ENCODE measurements at regions not wholly inside any gene's neighbourhood (a gene's known extent, or its start where the extent isn't known, plus 50 kb on each side); places are given as distances from the start of the nearest gene placed in this dataset.

DNA sequence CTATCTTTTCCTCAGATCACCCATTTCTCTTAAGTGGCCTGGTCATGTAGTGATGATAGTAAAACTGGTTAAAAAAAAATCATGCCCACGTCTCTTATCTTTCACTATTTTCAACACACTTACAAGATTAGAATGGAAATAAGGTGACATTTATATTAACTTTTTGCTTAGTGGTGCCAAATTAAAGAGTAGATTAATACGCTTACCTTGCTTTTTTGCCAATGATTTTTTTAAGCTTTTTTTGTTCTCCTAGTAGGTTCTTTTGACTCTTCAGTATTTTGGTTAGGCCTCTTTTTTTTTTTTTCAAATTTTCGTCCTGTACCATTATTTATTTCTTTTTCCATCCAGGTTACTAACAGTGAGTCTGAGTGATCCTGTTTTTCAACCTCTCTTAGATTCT lies 147.9 kb downstream of the PTCSC3 start:
- H3K27me3 ChIP-seq (ENCODE audit: insufficient read depth, low read length) = no peaks in the 10 kb centered on the region
- H3K9me3 ChIP-seq (ENCODE audit: insufficient read depth, low read depth, low read length) = no peaks in the 10 kb centered on the region
- no peak overlapping the region for H3K27ac ChIP-seq (ENCODE audit: low read depth, low read length)
- no peak overlapping the region for H3K4me3 ChIP-seq (ENCODE audit: low read length)
- H3K36me3 ChIP-seq (ENCODE audit: insufficient read depth, low read length) = no peaks in the 10 kb centered on the region
- WGBS = 86% methylated on average over 2 of the region's 3 CpGs
- no peak overlapping the region for H3K9ac ChIP-seq (ENCODE audit: low read depth, low read length)
- no peaks in the 10 kb centered on the region for H3K4me1 ChIP-seq (ENCODE audit: insufficient read depth, low read length)

DNA sequence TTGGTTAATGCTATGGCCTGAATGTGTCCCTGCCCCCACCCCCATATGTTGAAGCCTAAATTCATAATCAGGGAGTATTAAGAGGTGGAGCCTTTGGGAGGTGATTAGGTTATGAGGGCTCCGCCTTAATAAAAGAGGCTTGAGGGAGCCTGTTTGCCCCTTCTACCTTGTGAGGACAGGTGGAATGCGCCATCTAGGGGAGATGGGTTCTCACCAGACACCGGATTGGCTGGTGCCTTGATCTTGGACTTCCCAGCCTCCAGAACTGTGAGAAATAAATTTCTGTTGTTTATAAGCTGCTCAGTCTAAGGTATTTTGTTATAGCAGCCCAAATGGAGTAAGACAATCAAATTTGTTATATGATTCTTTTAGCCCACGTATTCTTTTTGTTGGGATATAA lies 148.3 kb downstream of the PTCSC3 start:
- no peaks in the 10 kb centered on the region for H3K4me1 ChIP-seq (ENCODE audit: insufficient read depth, low read length)
- no peak overlapping the region for H3K9ac ChIP-seq (ENCODE audit: low read depth, low read length)
- H3K27ac ChIP-seq (ENCODE audit: low read depth, low read length) = no peak overlapping the region
- WGBS = 89% methylated on average over 4 of the region's 4 CpGs
- no peaks in the 10 kb centered on the region for H3K27me3 ChIP-seq (ENCODE audit: insufficient read depth, low read length)
- H3K4me3 ChIP-seq (ENCODE audit: low read length) = no peak overlapping the region
- H3K9me3 ChIP-seq (ENCODE audit: insufficient read depth, low read depth, low read length) = no peaks in the 10 kb centered on the region
- no peaks in the 10 kb centered on the region for H3K36me3 ChIP-seq (ENCODE audit: insufficient read depth, low read length)

DNA sequence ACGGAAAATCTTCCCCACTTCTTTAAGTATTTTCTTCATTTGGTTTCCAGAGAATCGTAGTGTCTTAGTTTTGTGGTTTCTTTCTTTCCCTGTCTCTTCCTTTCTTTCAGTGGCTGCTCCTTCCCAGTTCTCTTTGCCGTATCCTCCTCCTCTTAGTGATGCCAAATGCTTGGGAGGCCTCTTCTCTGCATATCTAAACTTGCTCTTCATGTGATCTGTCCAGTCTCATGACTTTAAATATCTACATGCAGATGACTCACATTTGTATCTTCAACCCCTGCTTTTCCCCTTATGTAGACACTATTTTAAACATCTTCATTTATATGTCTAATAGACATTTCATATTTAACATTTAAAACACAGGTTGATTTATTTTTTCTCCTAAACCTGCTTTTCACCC lies 149.2 kb downstream of the PTCSC3 start:
- Histone ChIP-seq H3K9ac (ENCODE audit: low read depth, low read length) (no peak overlapping the region), H3K27ac (ENCODE audit: low read depth, low read length) (no peak overlapping the region), H3K27me3 (ENCODE audit: insufficient read depth, low read length) (no peaks in the 10 kb centered on the region), H3K4me1 (ENCODE audit: insufficient read depth, low read length) (no peaks in the 10 kb centered on the region), H3K9me3 (ENCODE audit: insufficient read depth, low read depth, low read length) (no peaks in the 10 kb centered on the region), H3K4me3 (ENCODE audit: low read length) (no peak overlapping the region), H3K36me3 (ENCODE audit: insufficient read depth, low read length) (no peaks in the 10 kb centered on the region)
- WGBS = 95% methylated on average over 3 of the region's 3 CpGs

DNA sequence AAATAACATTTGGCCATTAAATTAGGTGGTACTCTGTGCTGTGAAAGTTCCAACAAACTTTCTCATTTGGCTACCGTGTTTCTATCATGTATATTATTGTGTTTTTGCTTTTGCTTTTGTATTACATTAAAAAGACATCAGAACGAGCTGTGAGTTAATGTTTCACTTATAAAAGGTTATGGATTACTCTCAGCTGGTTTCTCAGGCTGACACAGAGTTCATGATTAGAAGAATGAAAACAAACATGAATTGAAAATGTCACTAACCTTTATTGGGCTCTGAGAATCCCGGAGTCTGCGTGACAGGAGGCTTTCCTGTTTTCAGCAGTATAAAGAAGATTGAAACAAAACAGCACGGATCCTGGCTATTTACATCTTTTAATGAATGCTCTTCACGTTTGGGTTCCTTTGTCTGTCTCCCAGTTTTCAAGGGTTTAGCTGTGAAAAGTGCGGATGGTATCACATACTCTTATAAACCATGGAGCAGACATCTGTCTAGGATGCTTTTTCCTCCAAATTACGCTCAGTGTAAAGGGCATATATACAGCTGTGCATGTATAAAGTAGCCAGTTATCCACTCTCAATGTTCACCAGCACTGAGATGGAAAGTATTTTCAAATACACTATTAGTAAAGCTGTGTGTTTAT lies 153.6 kb downstream of the PTCSC3 start:
- Histone ChIP-seq H3K9ac (ENCODE audit: low read depth, low read length) (no peak overlapping the region), H3K4me3 (ENCODE audit: low read length) (no peak overlapping the region), H3K36me3 (ENCODE audit: insufficient read depth, low read length) (no peaks in the 10 kb centered on the region), H3K27me3 (ENCODE audit: insufficient read depth, low read length) (peaks cover 3% of the 10 kb centered on the region; the same call in 1 of the 2 replicates), H3K4me1 (ENCODE audit: insufficient read depth, low read length) (no peaks in the 10 kb centered on the region; the same call in 1 of the 2 replicates), H3K9me3 (ENCODE audit: insufficient read depth, low read depth, low read length) (no peaks in the 10 kb centered on the region), H3K27ac (ENCODE audit: low read depth, low read length) (no peak overlapping the region)
- WGBS = 80% methylated on average over 6 of the region's 8 CpGs

DNA sequence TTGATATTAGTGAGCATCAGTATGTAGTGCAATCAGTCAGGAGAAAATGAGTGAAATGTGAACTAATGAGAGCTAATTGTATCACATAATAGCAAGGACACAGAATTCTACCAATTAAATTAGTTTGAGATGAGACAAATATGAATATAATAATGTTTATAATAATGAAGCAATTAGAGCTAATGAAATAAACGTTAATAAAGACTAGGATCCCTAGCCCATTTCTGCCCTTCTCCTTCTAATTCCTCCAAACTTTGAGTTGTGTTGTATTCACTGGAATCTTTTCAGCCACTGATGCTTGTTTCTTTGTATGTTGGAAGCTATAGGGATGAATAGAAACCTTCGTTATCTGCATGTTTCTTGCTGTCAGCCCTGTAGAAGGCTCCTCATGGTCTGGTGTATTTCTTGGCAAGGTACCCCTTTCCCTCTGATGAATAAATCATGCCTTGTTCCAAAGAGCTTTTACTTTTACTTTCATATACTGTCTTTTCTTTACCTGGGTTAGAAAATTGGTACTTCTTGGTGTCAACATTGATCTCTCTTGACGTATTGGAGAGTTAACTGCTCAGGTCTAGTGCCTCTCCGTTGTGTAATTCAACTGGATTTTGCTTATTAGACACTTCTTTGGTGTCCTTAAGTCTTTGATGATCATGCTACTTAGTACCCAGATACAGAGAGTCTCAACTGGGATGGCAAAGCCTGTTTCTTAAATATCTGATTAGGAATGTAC lies 154.8 kb downstream of the PTCSC3 start:
- Histone ChIP-seq H3K9ac (ENCODE audit: low read depth, low read length) (no peak overlapping the region), H3K9me3 (ENCODE audit: insufficient read depth, low read depth, low read length) (no peaks in the 10 kb centered on the region), H3K27me3 (ENCODE audit: insufficient read depth, low read length) (peaks cover 3% of the 10 kb centered on the region; the same call in 1 of the 2 replicates), H3K4me1 (ENCODE audit: insufficient read depth, low read length) (no peaks in the 10 kb centered on the region; the same call in 1 of the 2 replicates), H3K36me3 (ENCODE audit: insufficient read depth, low read length) (no peaks in the 10 kb centered on the region), H3K27ac (ENCODE audit: low read depth, low read length) (no peak overlapping the region), H3K4me3 (ENCODE audit: low read length) (no peak overlapping the region)
- WGBS = 87% methylated on average over 3 of the region's 4 CpGs

DNA sequence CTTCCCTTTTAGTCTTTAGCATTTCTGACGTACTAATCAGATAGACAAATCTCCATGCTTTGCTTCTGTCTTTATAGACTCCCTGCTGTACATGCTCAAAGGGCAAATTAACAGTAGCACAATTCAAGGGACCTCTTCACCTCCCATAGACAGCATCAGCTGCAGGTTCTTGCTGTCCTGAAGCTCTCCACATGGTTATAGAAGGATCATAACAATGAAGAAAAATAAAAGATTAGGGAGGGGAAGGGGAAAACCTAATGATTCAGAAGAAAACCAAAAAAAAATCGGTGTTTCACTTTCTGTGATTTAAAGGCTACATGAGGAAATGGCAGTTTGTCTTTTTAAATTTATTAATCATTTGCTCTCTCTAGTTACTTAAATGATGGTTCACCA lies 155.5 kb downstream of the PTCSC3 start:
- peaks cover 3% of the 10 kb centered on the region; the same call in 1 of the 2 replicates for H3K27me3 ChIP-seq (ENCODE audit: insufficient read depth, low read length)
- no peaks in the 10 kb centered on the region; the same call in 1 of the 2 replicates for H3K4me1 ChIP-seq (ENCODE audit: insufficient read depth, low read length)
- no peaks in the 10 kb centered on the region for H3K9me3 ChIP-seq (ENCODE audit: insufficient read depth, low read depth, low read length)
- no peak overlapping the region for H3K4me3 ChIP-seq (ENCODE audit: low read length)
- H3K9ac ChIP-seq (ENCODE audit: low read depth, low read length) = no peak overlapping the region
- WGBS = 85% methylated on average over 2 of the region's 2 CpGs
- H3K27ac ChIP-seq (ENCODE audit: low read depth, low read length) = no peak overlapping the region
- H3K36me3 ChIP-seq (ENCODE audit: insufficient read depth, low read length) = no peaks in the 10 kb centered on the region

DNA sequence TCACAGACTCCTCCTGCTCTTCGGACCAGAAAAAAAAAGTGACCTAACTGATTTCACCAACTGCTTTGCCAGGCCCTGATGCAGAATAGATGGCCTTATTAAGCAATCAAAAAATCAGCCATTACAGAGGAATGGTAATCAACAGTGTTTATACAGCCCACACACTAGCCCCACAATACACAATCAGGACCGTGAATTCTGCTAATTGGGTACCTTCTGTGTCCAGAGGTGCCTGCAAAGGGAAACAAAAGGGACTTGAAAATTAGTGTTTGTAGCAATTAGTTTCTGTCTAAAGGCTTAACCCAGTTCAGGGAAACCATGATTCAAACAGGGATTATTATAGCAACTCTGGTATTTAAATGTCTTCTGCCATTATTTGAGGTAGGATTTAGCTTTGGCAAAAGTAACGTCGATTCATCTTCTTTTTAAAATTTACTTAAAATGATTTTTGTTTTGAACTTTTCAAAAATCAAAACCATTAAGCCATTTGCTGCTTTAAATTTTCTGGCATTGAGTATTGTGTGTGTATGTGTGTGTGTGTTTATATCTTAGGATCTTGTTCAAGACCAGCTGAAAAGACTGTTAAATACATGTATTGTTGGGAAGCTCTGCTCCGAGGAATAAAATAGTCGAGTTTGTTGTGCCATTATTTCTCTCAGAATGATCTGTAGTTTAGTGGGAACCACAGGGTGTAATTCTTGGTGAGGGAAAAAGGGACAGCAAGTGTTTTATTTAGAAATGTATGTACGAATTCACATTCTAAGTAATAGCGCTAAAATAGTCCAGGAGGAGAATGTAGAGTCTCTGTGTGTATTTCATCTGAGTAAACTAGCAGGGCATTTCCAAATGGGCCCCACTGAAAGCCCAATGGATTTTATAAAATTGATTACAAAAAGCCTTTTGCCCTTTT lies 156.1 kb downstream of the PTCSC3 start:
- no peaks in the 10 kb centered on the region for H3K9me3 ChIP-seq (ENCODE audit: insufficient read depth, low read depth, low read length)
- H3K36me3 ChIP-seq (ENCODE audit: insufficient read depth, low read length) = no peaks in the 10 kb centered on the region
- H3K27ac ChIP-seq (ENCODE audit: low read depth, low read length) = no peak overlapping the region
- no peak overlapping the region for H3K9ac ChIP-seq (ENCODE audit: low read depth, low read length)
- 91% methylated on average over 6 of the region's 8 CpGs for WGBS
- no peaks in the 10 kb centered on the region; the same call in 1 of the 2 replicates for H3K4me1 ChIP-seq (ENCODE audit: insufficient read depth, low read length)
- no peak overlapping the region for H3K4me3 ChIP-seq (ENCODE audit: low read length)
- peaks cover 3% of the 10 kb centered on the region; the same call in 1 of the 2 replicates for H3K27me3 ChIP-seq (ENCODE audit: insufficient read depth, low read length)

DNA sequence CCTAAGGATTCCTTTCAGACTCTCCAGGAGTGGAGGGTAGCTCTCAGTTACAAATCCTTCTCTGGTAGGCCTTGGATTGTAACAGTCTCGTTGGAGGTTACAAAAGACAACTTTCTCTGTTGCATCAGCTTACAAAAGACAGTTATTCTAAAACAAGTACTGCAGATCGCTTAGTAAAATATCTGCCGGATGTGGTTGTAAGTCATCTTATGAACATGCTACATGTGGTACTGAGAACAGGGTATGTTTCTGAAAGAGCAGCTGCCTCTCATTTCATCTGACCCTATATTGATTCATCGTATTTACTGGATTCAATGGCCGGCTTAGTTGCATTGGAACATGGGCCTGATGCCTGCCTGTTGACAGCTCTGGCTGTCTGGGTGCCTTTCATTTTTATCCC lies 157.4 kb downstream of the PTCSC3 start:
- no peaks in the 10 kb centered on the region for H3K36me3 ChIP-seq (ENCODE audit: insufficient read depth, low read length)
- peaks cover 3% of the 10 kb centered on the region; the same call in 1 of the 2 replicates for H3K27me3 ChIP-seq (ENCODE audit: insufficient read depth, low read length)
- H3K27ac ChIP-seq (ENCODE audit: low read depth, low read length) = no peak overlapping the region
- H3K9me3 ChIP-seq (ENCODE audit: insufficient read depth, low read depth, low read length) = no peaks in the 10 kb centered on the region
- H3K4me3 ChIP-seq (ENCODE audit: low read length) = no peak overlapping the region
- 96% methylated on average over 5 of the region's 5 CpGs for WGBS
- H3K9ac ChIP-seq (ENCODE audit: low read depth, low read length) = no peak overlapping the region
- H3K4me1 ChIP-seq (ENCODE audit: insufficient read depth, low read length) = no peaks in the 10 kb centered on the region; the same call in 1 of the 2 replicates

DNA sequence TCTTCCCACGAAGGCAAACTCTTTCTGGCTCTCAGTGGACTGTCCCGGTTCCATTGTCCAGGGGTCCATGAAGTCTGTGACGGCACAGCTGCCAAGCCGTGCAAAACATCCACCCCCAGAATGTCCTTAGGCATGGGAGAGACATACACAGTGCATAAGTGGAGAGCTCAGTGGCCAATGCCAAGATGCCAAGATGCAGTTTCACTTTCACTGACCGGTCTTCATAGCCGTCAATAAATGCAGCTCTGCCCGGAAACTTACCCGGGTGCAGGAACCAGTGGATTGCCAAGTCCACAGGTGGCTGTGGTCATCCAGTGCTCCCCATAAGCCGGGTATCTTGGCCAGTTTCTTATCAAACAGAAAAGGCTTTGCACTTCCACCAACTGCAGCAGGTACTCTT lies 162.3 kb downstream of the PTCSC3 start:
- Histone ChIP-seq H3K4me1 (ENCODE audit: insufficient read depth, low read length) (peaks cover 28% of the 10 kb centered on the region), H3K27me3 (ENCODE audit: insufficient read depth, low read length) (peaks cover 4% of the 10 kb centered on the region; the same call in 1 of the 2 replicates), H3K4me3 (ENCODE audit: low read length) (no peak overlapping the region), H3K27ac (ENCODE audit: low read depth, low read length) (no peak overlapping the region), H3K9me3 (ENCODE audit: insufficient read depth, low read depth, low read length) (no peaks in the 10 kb centered on the region), H3K36me3 (ENCODE audit: insufficient read depth, low read length) (no peaks in the 10 kb centered on the region), H3K9ac (ENCODE audit: low read depth, low read length) (no peak overlapping the region)
- 96% methylated on average over 9 of the region's 9 CpGs for WGBS

DNA sequence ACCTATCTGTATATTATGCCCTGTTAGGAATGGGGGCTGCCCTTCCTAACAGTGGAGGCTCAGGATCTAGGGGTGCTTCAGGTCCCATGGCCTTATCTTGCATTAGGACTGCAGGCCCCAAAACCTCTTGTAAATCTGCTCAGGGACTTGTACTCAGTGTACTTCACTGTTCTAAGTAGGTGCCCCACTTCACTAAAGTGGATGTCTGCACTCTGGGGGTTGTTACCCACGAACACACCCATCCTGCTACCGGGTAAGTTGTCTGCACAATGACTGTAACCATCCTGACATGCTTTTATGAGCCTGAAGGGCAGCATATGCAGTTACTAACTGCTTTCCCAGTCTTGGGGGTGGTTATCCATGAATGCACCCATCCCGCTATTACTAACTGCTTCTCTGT lies 163.0 kb downstream of the PTCSC3 start:
- Histone ChIP-seq H3K4me1 (ENCODE audit: insufficient read depth, low read length) (peaks cover 34% of the 10 kb centered on the region), H3K9me3 (ENCODE audit: insufficient read depth, low read depth, low read length) (no peaks in the 10 kb centered on the region)

DNA sequence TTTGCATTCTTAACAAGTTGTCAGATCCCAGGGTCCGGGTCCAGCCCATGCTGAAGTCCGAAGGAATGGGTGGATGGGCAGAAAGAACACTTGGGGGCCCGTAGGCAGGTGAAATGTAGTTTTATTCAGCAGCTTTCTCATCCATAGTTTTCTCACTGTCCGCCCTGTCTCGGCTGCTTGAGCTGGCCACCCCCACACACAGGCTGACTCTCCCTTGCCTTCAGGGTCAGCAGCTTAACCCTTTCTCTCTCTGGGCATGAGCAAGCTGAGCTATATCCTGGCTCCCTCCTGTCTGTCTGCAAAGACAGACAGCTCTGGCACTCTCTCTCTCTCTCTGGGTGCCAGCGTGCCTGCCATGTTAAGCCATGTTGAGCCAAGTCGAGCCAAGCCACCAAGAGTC lies 163.9 kb downstream of the PTCSC3 start:
- Histone ChIP-seq H3K27me3 (ENCODE audit: insufficient read depth, low read length) (peaks cover 8% of the 10 kb centered on the region; the same call in 1 of the 2 replicates), H3K9ac (ENCODE audit: low read depth, low read length) (no peak overlapping the region), H3K27ac (ENCODE audit: low read depth, low read length) (no peak overlapping the region), H3K9me3 (ENCODE audit: insufficient read depth, low read depth, low read length) (no peaks in the 10 kb centered on the region), H3K36me3 (ENCODE audit: insufficient read depth, low read length) (no peaks in the 10 kb centered on the region), H3K4me1 (ENCODE audit: insufficient read depth, low read length) (peaks cover 34% of the 10 kb centered on the region), H3K4me3 (ENCODE audit: low read length) (no peak overlapping the region)
- 73% methylated on average over 7 of the region's 7 CpGs for WGBS

More for the DNA sequence above, 163.0 kb downstream of the PTCSC3 start:
- Histone ChIP-seq H3K27ac (ENCODE audit: low read depth, low read length) (no peak overlapping the region), H3K4me3 (ENCODE audit: low read length) (no peak overlapping the region), H3K27me3 (ENCODE audit: insufficient read depth, low read length) (peaks cover 8% of the 10 kb centered on the region; the same call in 1 of the 2 replicates), H3K9ac (ENCODE audit: low read depth, low read length) (no peak overlapping the region), H3K36me3 (ENCODE audit: insufficient read depth, low read length) (no peaks in the 10 kb centered on the region)
- WGBS = 95% methylated on average over 3 of the region's 3 CpGs
